RWPE1 (cell line): ENCODE measurements at regions not wholly inside any gene's neighbourhood (a gene's known extent, or its start where the extent isn't known, plus 50 kb on each side); places are given as distances from the start of the nearest gene placed in this dataset.

Source experiments
- CTCF ChIA-PET: fragments of 350-600 bp; sonication (Branson Sonifier 250); formaldehyde crosslinking; extraction: SDS; loops from one replicate; lab custom pipeline; 2021; lab: Yijun Ruan, JAX
- POLR2A ChIA-PET: fragments of 400-600 bp; formaldehyde crosslinking; extraction: SDS; loops from one replicate; lab custom pipeline; 2020; ENCODE audit warnings: antibody characterized with exemption; ENCODE audit not compliant: low non-redundant PET; lab: Yijun Ruan, JAX
- DNase-seq: peaks from one replicate; pipeline ENCODE4 v3.0.0; 2012; ENCODE audit warnings: low spot score
- H3K27ac ChIP-seq: fragments of 450-650 bp; 2 replicates; pipeline ENCODE4 v1.5.1; 2017
- TF ChIP-seq, protein P1 (sequence below): fragments of 450-650 bp; conservative IDR thresholded peaks from 2 replicates; pipeline ENCODE4 v1.5.1; 2017; ENCODE audit warnings: low read depth, mild to moderate bottlenecking

DNA sequence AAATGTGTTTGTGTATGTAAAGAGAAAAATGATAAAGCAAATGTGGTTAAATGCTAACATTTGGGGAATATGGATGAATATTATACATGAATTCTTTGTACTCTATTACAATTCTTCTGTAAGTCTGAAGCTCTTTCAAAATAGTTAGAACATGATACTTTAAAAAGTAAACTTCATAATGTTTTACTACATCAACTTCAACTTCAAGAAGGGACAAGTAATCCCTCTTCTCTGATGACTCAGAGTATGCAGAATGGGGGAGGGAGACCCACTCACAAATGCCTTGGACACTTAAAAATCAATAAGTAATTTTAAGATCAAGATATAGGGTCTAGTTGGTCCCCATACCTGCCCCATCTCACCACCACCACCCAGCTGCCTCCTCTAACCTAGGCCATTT is 162.4 kb downstream of the ESM1 start:
- ChIA-PET POLR2A (no interaction called here), CTCF (no interaction called here)
- H3K27ac ChIP-seq = no peak overlapping the region
- no peak for DNase-seq
- TF ChIP-seq, protein P1, sequence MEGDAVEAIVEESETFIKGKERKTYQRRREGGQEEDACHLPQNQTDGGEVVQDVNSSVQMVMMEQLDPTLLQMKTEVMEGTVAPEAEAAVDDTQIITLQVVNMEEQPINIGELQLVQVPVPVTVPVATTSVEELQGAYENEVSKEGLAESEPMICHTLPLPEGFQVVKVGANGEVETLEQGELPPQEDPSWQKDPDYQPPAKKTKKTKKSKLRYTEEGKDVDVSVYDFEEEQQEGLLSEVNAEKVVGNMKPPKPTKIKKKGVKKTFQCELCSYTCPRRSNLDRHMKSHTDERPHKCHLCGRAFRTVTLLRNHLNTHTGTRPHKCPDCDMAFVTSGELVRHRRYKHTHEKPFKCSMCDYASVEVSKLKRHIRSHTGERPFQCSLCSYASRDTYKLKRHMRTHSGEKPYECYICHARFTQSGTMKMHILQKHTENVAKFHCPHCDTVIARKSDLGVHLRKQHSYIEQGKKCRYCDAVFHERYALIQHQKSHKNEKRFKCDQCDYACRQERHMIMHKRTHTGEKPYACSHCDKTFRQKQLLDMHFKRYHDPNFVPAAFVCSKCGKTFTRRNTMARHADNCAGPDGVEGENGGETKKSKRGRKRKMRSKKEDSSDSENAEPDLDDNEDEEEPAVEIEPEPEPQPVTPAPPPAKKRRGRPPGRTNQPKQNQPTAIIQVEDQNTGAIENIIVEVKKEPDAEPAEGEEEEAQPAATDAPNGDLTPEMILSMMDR = no peak

DNA sequence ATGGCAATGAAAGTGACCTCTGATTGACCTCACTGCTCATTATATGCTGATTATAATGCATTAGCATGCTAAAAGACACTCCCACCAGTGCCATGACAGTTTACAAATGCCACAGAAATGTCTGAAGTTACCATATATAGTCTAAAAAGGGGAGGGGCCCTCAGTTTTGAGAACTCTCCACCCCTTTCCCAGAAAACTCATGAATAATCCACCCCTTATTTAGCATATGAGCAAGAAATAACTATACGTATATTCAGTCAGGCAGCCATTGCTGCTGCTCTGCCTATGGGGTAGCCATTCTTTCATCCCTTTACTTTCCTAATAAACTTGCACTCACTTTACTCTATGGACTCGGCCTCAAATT is 163.1 kb downstream of the ESM1 start:
- no peak overlapping the region for H3K27ac ChIP-seq
- no peak for DNase-seq
- POLR2A ChIA-PET = no interaction called here
- CTCF ChIA-PET = no interaction called here
- TF ChIP-seq, protein P1 = no peak

DNA sequence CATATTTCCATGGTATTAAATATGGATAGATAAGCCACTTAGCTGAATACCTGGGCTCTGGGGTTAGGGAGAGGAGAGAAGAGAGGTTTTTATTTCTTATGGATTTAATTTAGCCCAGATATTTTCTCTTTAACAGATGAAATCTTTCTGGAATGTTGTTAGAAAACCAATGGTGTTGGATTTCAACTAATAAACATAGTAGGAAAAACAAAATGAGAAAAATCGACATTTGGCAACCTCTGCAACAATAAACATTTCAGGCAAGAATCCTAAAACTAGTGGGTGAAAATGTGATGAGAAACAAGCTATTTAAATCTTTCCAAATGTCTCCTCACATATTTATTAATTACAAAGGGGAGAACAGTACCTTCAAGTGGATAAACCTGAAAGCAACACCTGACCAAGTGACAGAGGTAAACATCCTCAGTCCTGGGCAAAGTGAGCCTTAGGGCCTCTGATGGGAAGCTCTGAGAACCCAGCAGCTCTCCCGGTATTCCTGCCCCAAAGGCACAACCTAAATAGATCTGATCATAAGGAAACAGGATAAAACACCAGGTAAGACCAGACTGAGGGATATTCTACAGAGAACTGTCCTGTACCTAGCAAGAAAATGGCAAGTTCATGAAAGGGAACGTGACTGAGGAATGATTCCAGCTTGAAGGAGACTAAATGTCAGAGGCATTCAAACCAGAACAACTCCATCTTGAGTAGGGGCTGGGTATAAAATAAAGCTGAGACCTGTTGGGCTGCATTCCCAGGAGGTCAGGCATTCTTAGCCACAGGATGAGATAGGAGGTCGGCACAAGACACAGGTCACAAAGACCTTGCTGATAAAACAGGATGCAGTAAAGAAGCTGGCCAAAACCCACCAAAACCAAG is 163.7 kb downstream of the ESM1 start:
- POLR2A ChIA-PET = no interaction called here
- H3K27ac ChIP-seq = no peak overlapping the region
- TF ChIP-seq, protein P1 = no peak
- CTCF ChIA-PET = interaction anchor here (0.7 to 0.9 kb wide), 2 partner anchors 355 to 1630 kb away, joined by 3 read pairs; no protein-coding TSS in a partner anchor
- DNase-seq = no peak

DNA sequence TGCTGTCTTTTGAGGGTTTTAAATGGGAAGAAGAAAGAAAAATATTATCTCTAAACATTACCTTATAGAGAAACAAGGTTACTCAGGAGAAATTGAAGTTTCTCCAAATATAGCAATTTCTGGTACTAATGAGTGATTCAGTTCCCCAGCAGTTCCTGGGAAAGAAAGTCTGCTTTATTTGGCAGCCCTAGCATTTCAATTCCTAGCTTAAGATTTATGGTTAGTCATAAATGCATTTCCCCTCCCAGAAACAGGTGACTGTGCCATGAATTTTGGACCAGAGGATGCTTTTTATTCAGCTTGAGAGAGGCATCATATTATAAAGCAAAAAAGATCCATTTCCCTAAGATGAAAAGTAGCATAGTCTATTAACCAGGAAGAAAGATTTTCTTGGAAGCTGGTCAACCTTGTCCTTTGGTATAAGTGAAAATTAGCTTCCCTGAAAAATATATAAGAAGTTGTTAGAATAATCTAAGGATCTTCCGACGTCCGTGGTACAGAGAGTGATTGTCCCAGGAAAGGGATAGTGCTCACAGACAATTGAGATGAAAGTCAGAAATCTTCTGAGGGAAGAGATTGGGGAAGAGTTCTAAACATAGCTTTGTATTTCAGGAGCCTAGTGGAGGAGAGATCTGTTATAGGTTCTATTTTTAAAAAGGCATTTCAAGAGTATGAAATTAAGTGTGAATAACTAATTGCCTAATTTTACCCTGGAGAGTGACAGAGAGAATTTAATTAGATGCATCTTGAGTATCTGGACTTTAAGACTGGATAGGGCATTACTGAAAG is 164.9 kb downstream of the ESM1 start:
- ChIA-PET CTCF (interaction anchor here (0.6 to 1.0 kb wide), 2 partner anchors 17 to 61 kb away, joined by 3 read pairs; no protein-coding TSS in a partner anchor), POLR2A (no interaction called here)
- H3K27ac ChIP-seq = no peak overlapping the region
- TF ChIP-seq, protein P1 = no peak
- DNase-seq = no peak

DNA sequence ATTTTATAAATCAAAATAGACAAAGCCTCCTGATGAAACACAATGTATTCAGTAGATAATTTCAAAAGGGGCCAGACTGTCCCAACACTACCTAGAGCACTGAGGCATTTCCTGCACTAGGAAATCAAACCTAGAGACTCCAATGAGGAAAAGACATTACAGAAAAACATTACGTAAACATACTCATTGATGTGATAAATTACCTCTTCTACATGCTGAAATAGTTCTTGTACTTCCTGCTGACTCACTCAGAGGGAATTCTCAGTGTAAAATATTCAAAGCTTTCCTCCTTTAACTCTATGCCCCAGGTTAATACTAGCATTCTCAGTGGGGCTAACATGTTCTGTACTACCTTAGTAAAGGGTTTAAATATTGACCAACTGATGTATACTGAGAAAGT is 178.0 kb downstream of the ESM1 start:
- peak; percentile 85 for DNase-seq
- CTCF ChIA-PET = interaction anchor here (0.6 kb wide), 1 partner anchor 105 kb away, joined by 3 read pairs; no protein-coding TSS in a partner anchor
- POLR2A ChIA-PET = no interaction called here
- peak overlapping the region; percentile 62; the same call in 1 of the 2 replicates for H3K27ac ChIP-seq
- TF ChIP-seq, protein P1 = no peak

DNA sequence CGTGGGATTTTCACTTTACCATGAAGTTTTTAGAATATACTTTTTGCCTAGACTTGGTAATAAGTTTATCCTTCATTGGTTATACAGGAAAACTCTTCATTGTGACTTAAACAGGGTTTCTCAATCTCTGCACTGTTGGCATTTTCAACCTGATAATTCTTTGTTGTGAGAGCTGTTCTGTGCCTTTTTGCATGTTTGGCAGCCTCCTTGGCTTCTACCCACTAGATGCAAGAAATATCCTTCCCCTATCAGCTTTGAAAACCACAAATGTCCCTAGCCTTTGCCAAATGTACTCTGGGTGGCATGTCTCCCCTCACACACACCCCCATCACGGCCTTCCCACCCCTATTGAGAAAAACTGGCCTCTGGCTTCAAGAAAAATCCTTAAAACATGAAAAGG is 180.9 kb downstream of the ESM1 start:
- no peak for DNase-seq
- H3K27ac ChIP-seq = no peak overlapping the region
- CTCF ChIA-PET = interaction anchor here (0.6 kb wide), 1 partner anchor 278 kb away, joined by 3 read pairs; no protein-coding TSS in a partner anchor
- POLR2A ChIA-PET = no interaction called here
- TF ChIP-seq, protein P1 = no peak
